OCI-LY7 (cell line): ENCODE measurements at regions not wholly inside any gene's neighbourhood (a gene's known extent, or its start where the extent isn't known, plus 50 kb on each side); places are given as distances from the start of the nearest gene placed in this dataset.

Experiments used
- BruUV-seq: library from RNA; stranded (reverse); fragments of 400-500 nt; replicated peaks from 2 replicates; lab custom pipeline; 2021; lab: Mats Ljungman, UMichigan
- CTCF ChIA-PET: fragments of 300-600 bp; sonication (Branson Sonifier 250); formaldehyde crosslinking; loops from one replicate; lab custom pipeline; 2022; ENCODE audit warnings: antibody characterized with exemption; ENCODE audit not compliant: unreplicated experiment; lab: Charles Lee
- POLR2A ChIA-PET: fragments of 300-600 bp; sonication (Branson Sonifier 250); formaldehyde crosslinking; loops from one replicate; lab custom pipeline; 2022; ENCODE audit warnings: antibody characterized with exemption; lab: Charles Lee
- DNase-seq: peaks from one replicate; pipeline ENCODE4 v3.0.0-alpha.2; 2015; ENCODE audit warnings: low spot score
- H2AFZ ChIP-seq: fragments of 200-600 bp; sonication (generic), shearing (Covaris generic); 2 replicates; pipeline ENCODE4 v1.6.1; 2014; ENCODE audit warnings: mild to moderate bottlenecking, antibody characterized with exemption, low read length, moderate library complexity
- H3K27ac ChIP-seq: fragments of 200-600 bp; sonication (generic); 2 replicates; pipeline ENCODE4 v1.5.1; 2014; ENCODE audit warnings: mixed run types, low read depth, mild to moderate bottlenecking, moderate library complexity, low read length, inconsistent platforms; ENCODE audit not compliant: poor library complexity, severe bottlenecking
- H3K36me3 ChIP-seq: fragments of 200-600 bp; sonication (generic); 2 replicates; pipeline ENCODE4 v1.6.1; 2014; ENCODE audit warnings: mild to moderate bottlenecking, antibody characterized with exemption, low read length, moderate library complexity, mixed read lengths; ENCODE audit not compliant: insufficient read depth
- H3K4me1 ChIP-seq: fragments of 200-600 bp; sonication (generic); 2 replicates; pipeline ENCODE4 v1.5.1; 2014; ENCODE audit warnings: mild to moderate bottlenecking, low read length; ENCODE audit not compliant: insufficient read depth, poor library complexity, severe bottlenecking
- H3K4me2 ChIP-seq: fragments of 200-600 bp; sonication (generic); 2 replicates; pipeline ENCODE4 v1.6.1; 2014; ENCODE audit warnings: mild to moderate bottlenecking, low read length
- H3K4me3 ChIP-seq: fragments of 200-600 bp; sonication (generic); 2 replicates; pipeline ENCODE4 v1.5.1; 2014; ENCODE audit warnings: mild to moderate bottlenecking, low read depth, low read length; ENCODE audit not compliant: poor library complexity, severe bottlenecking
- H3K79me2 ChIP-seq: fragments of 200-600 bp; sonication (generic); 2 replicates; pipeline ENCODE4 v1.6.1; 2016; ENCODE audit warnings: low read depth, mild to moderate bottlenecking, low read length, moderate library complexity, mixed read lengths; ENCODE audit not compliant: insufficient read depth
- H3K9me2 ChIP-seq: fragments of 200-600 bp; sonication (generic); 2 replicates; pipeline ENCODE4 v1.6.1; 2016; ENCODE audit warnings: mild to moderate bottlenecking, low read length, mixed read lengths; ENCODE audit not compliant: insufficient read depth
- H3K9me3 ChIP-seq: fragments of 200-600 bp; sonication (generic); 2 replicates; pipeline ENCODE4 v1.6.1; 2014; ENCODE audit warnings: mild to moderate bottlenecking, mixed run types, low read length, mixed read lengths
- H4K20me1 ChIP-seq: fragments of 200-600 bp; sonication (generic); 2 replicates; pipeline ENCODE4 v1.6.1; 2014; ENCODE audit warnings: mild to moderate bottlenecking, antibody characterized with exemption, low read length, moderate library complexity, mixed read lengths; ENCODE audit not compliant: insufficient read depth
- EZH2phosphoT487 ChIP-seq: fragments of 200-600 bp; sonication (generic); IDR thresholded peaks from 2 replicates; pipeline ENCODE4 v1.6.1; 2018; ENCODE audit warnings: low read depth, borderline replicate concordance, mild to moderate bottlenecking, mixed run types, antibody characterized with exemption, low read length, moderate library complexity, mixed read lengths
- intact Hi-C: fragments of 100-400 bp; cut with micrococcal nuclease; formaldehyde crosslinking; loops from one replicate; pipeline ENCODE4 v1.10.0; 2022; ENCODE audit not compliant: unreplicated experiment
- TF ChIP-seq, protein P1 (sequence below): fragments of 200-600 bp; sonication (generic); conservative IDR thresholded peaks from 2 replicates; pipeline ENCODE4 v1.5.1; 2014; ENCODE audit warnings: mild to moderate bottlenecking, antibody characterized with exemption, low read length, moderate library complexity, mixed read lengths

DNA sequence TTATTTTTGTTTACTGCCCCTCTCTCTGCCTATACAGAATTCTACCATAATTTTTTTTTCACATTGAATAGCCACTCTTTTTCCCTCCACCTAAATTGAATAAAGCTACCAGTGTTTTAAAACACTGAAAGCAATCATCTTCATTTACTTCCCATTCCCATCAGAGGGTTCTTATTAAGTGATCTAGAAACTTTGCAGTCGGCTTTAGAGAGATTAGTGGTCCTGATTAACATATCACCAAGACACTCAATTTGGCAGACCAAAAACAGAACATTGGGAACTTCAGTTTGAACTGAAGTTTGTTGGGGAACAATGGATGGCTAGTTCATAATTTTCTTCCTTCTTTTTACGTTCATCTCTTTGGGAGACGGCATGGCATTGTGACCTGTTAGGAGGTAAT lies 249.5 kb downstream of the CBLN4 start:
- H3K36me3 ChIP-seq, result no peaks in the 10 kb centered on the region
- no peaks in the 10 kb centered on the region for H3K79me2 ChIP-seq
- no peak for DNase-seq
- H3K9me3 ChIP-seq, result no peaks in the 10 kb centered on the region
- no peak overlapping the region for H3K4me2 ChIP-seq
- H2AFZ ChIP-seq, result no peak overlapping the region
- CTCF ChIA-PET, result no interaction called here
- no peak for TF ChIP-seq EZH2phosphoT487
- TF ChIP-seq, protein P1, sequence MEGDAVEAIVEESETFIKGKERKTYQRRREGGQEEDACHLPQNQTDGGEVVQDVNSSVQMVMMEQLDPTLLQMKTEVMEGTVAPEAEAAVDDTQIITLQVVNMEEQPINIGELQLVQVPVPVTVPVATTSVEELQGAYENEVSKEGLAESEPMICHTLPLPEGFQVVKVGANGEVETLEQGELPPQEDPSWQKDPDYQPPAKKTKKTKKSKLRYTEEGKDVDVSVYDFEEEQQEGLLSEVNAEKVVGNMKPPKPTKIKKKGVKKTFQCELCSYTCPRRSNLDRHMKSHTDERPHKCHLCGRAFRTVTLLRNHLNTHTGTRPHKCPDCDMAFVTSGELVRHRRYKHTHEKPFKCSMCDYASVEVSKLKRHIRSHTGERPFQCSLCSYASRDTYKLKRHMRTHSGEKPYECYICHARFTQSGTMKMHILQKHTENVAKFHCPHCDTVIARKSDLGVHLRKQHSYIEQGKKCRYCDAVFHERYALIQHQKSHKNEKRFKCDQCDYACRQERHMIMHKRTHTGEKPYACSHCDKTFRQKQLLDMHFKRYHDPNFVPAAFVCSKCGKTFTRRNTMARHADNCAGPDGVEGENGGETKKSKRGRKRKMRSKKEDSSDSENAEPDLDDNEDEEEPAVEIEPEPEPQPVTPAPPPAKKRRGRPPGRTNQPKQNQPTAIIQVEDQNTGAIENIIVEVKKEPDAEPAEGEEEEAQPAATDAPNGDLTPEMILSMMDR, result no peak
- H3K4me3 ChIP-seq, result no peak overlapping the region
- BruUV-seq, result no TSS peak
- POLR2A ChIA-PET, result no interaction called here
- H3K9me2 ChIP-seq, result no peaks in the 10 kb centered on the region
- no peaks in the 10 kb centered on the region for H4K20me1 ChIP-seq
- no peaks in the 10 kb centered on the region for H3K4me1 ChIP-seq
- intact Hi-C loops, result no loop called here
- no peak overlapping the region for H3K27ac ChIP-seq

DNA sequence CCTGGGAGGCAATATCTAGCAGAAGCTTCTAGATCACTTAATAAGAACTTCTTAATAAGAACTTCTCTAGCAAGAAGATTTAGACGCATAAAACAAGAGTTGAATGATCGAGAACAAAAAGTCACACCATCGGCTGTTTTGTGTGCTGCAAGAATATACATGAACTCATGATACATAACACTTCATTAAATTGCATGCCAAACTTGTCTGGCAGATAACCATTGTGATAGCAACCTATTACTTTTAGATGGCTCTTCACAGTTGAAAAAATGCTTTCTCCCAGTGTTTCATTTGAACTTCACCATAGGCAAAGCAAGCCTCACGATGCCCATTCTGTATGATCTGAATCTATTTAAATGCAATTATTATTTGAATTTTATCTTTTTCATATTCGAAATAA lies 249.9 kb downstream of the CBLN4 start:
- no peaks in the 10 kb centered on the region for H3K79me2 ChIP-seq
- ChIA-PET POLR2A (no interaction called here), CTCF (no interaction called here)
- H3K4me2 ChIP-seq, result no peak overlapping the region
- no peak for TF ChIP-seq EZH2phosphoT487
- TF ChIP-seq, protein P1, result no peak
- H2AFZ ChIP-seq, result no peak overlapping the region
- no peak for DNase-seq
- no peaks in the 10 kb centered on the region for H3K9me3 ChIP-seq
- no peaks in the 10 kb centered on the region for H3K4me1 ChIP-seq
- intact Hi-C loops, result no loop called here
- no TSS peak for BruUV-seq
- no peak overlapping the region for H3K4me3 ChIP-seq
- H3K27ac ChIP-seq, result no peak overlapping the region
- no peaks in the 10 kb centered on the region for H3K9me2 ChIP-seq
- no peaks in the 10 kb centered on the region for H3K36me3 ChIP-seq
- no peaks in the 10 kb centered on the region for H4K20me1 ChIP-seq

DNA sequence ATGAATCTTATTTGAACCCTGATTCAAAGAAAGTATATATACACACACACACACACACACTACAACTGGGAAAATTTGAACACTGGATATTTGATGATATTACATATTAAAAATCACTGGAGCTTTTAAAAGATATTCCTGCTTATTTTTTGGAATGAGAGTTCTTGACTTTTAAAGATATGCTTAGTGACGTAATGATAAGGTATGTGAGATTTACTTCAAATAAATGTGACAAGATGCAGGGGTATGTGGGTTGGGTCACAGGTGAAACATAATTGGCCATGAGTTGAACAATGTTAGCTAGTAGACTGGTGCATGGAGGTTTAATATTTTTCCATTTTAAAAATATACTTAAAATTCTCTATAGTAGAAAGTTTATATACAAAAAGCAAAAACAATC lies 258.6 kb downstream of the CBLN4 start:
- H2AFZ ChIP-seq, result no peak overlapping the region
- no peaks in the 10 kb centered on the region for H3K79me2 ChIP-seq
- H3K4me2 ChIP-seq, result no peak overlapping the region
- BruUV-seq, result no TSS peak
- POLR2A ChIA-PET, result no interaction called here
- no peaks in the 10 kb centered on the region for H3K36me3 ChIP-seq
- no peak for TF ChIP-seq EZH2phosphoT487
- TF ChIP-seq, protein P1, result no peak
- intact Hi-C loops, result no loop called here
- no peaks in the 10 kb centered on the region for H3K4me1 ChIP-seq
- H4K20me1 ChIP-seq, result no peaks in the 10 kb centered on the region
- no peak for DNase-seq
- CTCF ChIA-PET, result no interaction called here
- no peak overlapping the region for H3K4me3 ChIP-seq
- H3K9me3 ChIP-seq, result no peaks in the 10 kb centered on the region
- H3K9me2 ChIP-seq, result no peaks in the 10 kb centered on the region
- H3K27ac ChIP-seq, result no peak overlapping the region
